HL-60 (cell line): ENCODE measurements at regions not wholly inside any gene's neighbourhood (a gene's known extent, or its start where the extent isn't known, plus 50 kb on each side); places are given as distances from the start of the nearest gene placed in this dataset.

Experiments used
- DNase-seq, 2 experiments: peaks; one replicate each; pipeline ENCODE4 v3.0.0-alpha.2; 2010 to 2020; ENCODE audit warnings: low read depth in 1 of 2, low spot score in 1 of 2
- H3K27ac ChIP-seq: fragments of 250-450 bp; sonication (Bioruptor Pico); replicated peaks from 2 replicates; pipeline ENCODE4 v1.5.1; 2020; ENCODE audit warnings: mild to moderate bottlenecking, moderate library complexity
- H3K27me3 ChIP-seq: fragments of 250-450 bp; sonication (Bioruptor Pico); 2 replicates; pipeline ENCODE4 v1.5.1; 2021; ENCODE audit warnings: mild to moderate bottlenecking, moderate library complexity; ENCODE audit not compliant: insufficient read depth, poor library complexity, severe bottlenecking
- H3K4me3 ChIP-seq: replicated peaks from 2 replicates; pipeline ENCODE4 v1.5.1; 2011; ENCODE audit warnings: mild to moderate bottlenecking, control low read depth, low read length; ENCODE audit not compliant: insufficient read depth
- GABPA ChIP-seq: IDR thresholded peaks from 2 replicates; pipeline ENCODE4 v1.6.1; 2012; ENCODE audit warnings: low read depth
- POLR2AphosphoS5 ChIP-seq: IDR thresholded peaks from 2 replicates; pipeline ENCODE4 v1.6.1; 2012; ENCODE audit warnings: low read depth
- SPI1 ChIP-seq: IDR thresholded peaks from 2 replicates; pipeline ENCODE4 v1.6.1; 2012; ENCODE audit warnings: low read depth, mild to moderate bottlenecking, borderline replicate concordance
- TF ChIP-seq, protein P1 (sequence below): IDR thresholded peaks from one replicate; pipeline ENCODE4 v1.5.1; 2011; ENCODE audit warnings: low read length, control low read depth, inconsistent platforms; ENCODE audit not compliant: insufficient read depth
- TF ChIP-seq, protein P2 (sequence below): IDR thresholded peaks from 2 replicates; pipeline ENCODE4 v1.6.1; 2012; ENCODE audit warnings: low read depth; ENCODE audit not compliant: insufficient replicate concordance

GRCh38 chr13:110063490-110064421 lies 243.2 kb downstream of the COL4A1 start:
- TF ChIP-seq GABPA, result no peak
- TF ChIP-seq, protein P1, sequence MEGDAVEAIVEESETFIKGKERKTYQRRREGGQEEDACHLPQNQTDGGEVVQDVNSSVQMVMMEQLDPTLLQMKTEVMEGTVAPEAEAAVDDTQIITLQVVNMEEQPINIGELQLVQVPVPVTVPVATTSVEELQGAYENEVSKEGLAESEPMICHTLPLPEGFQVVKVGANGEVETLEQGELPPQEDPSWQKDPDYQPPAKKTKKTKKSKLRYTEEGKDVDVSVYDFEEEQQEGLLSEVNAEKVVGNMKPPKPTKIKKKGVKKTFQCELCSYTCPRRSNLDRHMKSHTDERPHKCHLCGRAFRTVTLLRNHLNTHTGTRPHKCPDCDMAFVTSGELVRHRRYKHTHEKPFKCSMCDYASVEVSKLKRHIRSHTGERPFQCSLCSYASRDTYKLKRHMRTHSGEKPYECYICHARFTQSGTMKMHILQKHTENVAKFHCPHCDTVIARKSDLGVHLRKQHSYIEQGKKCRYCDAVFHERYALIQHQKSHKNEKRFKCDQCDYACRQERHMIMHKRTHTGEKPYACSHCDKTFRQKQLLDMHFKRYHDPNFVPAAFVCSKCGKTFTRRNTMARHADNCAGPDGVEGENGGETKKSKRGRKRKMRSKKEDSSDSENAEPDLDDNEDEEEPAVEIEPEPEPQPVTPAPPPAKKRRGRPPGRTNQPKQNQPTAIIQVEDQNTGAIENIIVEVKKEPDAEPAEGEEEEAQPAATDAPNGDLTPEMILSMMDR, result no peak
- TF ChIP-seq SPI1, result no peak
- TF ChIP-seq, protein P2, sequence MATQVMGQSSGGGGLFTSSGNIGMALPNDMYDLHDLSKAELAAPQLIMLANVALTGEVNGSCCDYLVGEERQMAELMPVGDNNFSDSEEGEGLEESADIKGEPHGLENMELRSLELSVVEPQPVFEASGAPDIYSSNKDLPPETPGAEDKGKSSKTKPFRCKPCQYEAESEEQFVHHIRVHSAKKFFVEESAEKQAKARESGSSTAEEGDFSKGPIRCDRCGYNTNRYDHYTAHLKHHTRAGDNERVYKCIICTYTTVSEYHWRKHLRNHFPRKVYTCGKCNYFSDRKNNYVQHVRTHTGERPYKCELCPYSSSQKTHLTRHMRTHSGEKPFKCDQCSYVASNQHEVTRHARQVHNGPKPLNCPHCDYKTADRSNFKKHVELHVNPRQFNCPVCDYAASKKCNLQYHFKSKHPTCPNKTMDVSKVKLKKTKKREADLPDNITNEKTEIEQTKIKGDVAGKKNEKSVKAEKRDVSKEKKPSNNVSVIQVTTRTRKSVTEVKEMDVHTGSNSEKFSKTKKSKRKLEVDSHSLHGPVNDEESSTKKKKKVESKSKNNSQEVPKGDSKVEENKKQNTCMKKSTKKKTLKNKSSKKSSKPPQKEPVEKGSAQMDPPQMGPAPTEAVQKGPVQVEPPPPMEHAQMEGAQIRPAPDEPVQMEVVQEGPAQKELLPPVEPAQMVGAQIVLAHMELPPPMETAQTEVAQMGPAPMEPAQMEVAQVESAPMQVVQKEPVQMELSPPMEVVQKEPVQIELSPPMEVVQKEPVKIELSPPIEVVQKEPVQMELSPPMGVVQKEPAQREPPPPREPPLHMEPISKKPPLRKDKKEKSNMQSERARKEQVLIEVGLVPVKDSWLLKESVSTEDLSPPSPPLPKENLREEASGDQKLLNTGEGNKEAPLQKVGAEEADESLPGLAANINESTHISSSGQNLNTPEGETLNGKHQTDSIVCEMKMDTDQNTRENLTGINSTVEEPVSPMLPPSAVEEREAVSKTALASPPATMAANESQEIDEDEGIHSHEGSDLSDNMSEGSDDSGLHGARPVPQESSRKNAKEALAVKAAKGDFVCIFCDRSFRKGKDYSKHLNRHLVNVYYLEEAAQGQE, result no peak
- no peak for TF ChIP-seq POLR2AphosphoS5
- no peak overlapping the region for H3K4me3 ChIP-seq
- no peak overlapping the region for H3K27ac ChIP-seq
- no peak for DNase-seq
- H3K27me3 ChIP-seq, result peaks cover 1% of the 10 kb centered on the region

DNA sequence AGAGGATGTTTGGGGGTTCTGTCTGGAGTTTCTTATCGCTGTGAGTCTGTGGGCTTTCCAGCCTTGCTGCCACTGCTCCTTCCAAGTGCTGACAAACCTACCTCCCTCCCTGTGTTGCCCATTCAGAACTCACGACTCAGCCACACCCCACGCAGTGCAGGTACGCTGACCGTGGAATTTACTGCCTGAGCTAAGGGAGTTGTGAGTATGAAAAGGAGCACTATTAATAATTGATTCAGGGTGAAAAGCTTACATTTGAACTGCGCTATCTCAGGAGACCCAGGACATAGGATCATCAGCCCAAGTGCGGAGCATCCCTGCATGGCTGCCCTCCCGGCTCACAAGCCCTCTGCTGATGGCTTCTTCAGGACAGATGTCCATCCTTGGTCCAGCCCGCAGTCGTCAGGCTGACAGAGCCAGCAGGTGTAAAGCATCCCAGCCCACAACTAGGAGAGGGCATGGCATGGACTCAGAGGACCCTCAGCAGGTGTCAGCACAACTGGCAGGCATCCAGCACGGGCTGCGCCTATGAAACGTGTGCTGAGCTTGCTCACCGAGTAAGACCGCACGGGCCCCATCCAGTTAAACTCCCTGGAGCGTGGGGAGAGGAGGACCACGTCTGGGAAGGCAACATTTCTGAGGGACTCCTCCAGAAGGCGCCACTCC lies 244.0 kb downstream of the COL4A1 start:
- Histone ChIP-seq H3K4me3 (no peak overlapping the region), H3K27ac (no peak overlapping the region), H3K27me3 (peaks cover 4% of the 10 kb centered on the region)
- TF ChIP-seq GABPA (no peak), POLR2AphosphoS5 (no peak), SPI1 (no peak)
- TF ChIP-seq, protein P1, result no peak
- TF ChIP-seq, protein P2, result no peak
- DNase-seq, result no peak

DNA sequence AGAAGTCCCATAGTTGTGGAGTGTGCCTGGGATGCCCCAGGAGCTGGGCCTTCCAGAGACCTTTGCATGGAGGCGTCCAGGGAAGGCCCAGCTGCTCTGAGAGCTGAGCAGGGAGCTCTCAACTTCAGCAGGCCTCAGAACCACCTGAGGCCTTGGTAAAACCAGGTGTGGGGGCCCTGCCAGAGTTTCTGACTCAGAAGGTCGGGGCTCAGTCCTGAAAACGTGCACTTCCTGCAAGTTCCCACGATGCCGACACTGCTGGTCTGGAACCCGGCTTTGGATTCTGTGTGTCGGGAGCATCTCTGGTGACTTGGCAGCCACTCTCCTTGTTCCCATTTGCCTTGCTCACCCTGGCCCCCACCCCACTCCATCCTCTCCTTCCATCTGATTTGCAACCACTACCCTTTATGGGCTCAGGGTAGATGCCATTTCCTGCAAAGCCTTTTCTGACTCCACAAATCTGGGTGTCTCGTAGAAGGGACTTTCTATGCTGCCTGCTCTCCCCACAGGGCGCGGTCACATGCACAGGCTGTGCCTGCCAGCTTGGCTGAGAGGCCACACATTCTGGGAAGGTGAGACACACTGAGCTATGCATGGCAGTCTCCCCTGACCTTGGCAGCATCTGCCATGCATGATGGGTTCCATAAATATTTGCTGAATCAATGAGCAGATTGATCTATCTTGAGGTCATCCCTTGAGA lies 244.7 kb downstream of the COL4A1 start:
- DNase-seq, result no peak
- no peak overlapping the region for H3K4me3 ChIP-seq
- no peak overlapping the region for H3K27ac ChIP-seq
- H3K27me3 ChIP-seq, result peaks cover 4% of the 10 kb centered on the region
- TF ChIP-seq, protein P2, result no peak
- TF ChIP-seq GABPA (no peak), POLR2AphosphoS5 (no peak), SPI1 (no peak)
- TF ChIP-seq, protein P1, result no peak
